HG02943 (cell line): ENCODE measurements at regions not wholly inside any gene's neighbourhood (a gene's known extent, or its start where the extent isn't known, plus 50 kb on each side); places are given as distances from the start of the nearest gene placed in this dataset.

Experiments
- ATAC-seq: cut with Tn5 transposase; IDR thresholded peaks from one replicate; pipeline ENCODE4 v1.9.1; 2021; ENCODE audit warnings: mild to moderate bottlenecking, low read depth, moderate library complexity; ENCODE audit not compliant: unreplicated experiment

- ATAC-seq, result no peak
These were observed 100.9 kb upstream of the PARP11 start for GRCh38 chr12:3973973-3974644.

- ATAC-seq, result no peak
These were observed 100.2 kb upstream of the PARP11 start for GRCh38 chr12:3973269-3973884.

GRCh38 chr12:3972576-3972975 lies 99.4 kb upstream of the PARP11 start:
- ATAC-seq, result no peak

GRCh38 chr12:3968523-3968922 lies 95.3 kb upstream of the PARP11 start:
- ATAC-seq, result no peak

DNA sequence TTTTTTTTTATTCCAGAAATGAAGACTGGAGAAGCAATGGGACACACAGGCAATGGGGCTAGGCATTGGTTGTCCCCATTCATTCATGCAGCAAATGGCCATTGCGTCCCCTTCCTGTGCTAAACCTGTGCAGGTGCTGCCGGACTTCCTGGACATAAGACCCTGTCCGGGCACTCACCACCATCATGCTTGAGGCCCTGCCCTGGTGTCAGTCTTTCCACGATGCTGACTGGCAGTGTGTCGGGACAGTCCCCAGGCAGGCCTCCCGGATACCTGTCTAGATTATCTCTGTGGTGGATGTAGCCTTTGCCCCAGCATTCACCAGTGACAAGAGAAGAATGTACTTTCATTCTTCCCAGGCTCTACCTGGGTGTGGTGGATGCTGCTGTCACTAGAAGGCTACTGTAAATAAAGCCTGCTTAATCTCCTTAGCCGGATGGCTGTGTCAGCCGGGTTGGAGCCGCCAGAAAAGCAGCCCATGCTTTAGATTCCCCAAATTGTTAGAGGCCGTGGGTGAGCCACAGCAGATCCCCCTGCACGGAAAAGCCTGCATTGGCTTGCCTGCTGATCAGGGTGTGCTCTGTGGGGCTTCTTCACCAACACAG lies 94.5 kb upstream of the PARP11 start:
- no peak for ATAC-seq

DNA sequence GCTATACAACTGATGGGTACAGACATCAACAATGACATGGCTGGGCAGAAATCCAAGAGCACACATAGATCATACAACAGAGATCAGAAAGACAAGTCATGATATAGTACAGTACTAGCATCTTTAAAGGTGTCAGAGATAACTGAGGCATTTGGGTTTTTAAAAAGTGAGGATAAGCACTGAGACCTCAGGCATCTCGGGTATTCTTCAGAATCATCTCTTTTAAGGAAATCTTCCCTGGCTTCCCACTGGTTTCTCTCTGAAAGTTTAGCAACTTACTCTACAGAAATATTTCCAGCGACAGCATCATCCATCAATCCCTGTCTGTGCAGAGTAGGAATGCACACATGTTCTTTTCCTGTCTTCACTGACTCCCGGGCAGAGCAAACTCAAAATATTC lies 93.2 kb upstream of the PARP11 start:
- ATAC-seq, result no peak

DNA sequence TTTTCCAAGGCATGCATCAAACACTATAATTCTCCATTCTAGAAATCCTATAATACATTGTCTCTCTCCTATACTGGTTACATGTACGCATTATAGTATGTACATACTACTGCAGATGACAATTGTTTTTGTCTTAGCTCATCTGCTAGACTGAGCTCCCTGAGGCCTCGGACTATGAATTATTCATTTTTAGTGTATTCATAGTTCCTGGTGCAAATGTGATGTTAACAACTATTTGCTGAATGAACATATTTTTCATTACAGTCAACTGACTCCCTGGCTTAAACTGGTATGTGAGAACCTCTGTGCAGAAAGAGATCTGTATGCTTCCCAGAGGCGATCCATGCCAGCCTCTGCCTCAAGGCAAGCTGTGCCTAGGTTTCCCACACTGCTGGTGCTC lies 91.8 kb upstream of the PARP11 start:
- no peak for ATAC-seq

- ATAC-seq, result no peak
These were observed 91.2 kb upstream of the PARP11 start for GRCh38 chr12:3964439-3964838.

DNA sequence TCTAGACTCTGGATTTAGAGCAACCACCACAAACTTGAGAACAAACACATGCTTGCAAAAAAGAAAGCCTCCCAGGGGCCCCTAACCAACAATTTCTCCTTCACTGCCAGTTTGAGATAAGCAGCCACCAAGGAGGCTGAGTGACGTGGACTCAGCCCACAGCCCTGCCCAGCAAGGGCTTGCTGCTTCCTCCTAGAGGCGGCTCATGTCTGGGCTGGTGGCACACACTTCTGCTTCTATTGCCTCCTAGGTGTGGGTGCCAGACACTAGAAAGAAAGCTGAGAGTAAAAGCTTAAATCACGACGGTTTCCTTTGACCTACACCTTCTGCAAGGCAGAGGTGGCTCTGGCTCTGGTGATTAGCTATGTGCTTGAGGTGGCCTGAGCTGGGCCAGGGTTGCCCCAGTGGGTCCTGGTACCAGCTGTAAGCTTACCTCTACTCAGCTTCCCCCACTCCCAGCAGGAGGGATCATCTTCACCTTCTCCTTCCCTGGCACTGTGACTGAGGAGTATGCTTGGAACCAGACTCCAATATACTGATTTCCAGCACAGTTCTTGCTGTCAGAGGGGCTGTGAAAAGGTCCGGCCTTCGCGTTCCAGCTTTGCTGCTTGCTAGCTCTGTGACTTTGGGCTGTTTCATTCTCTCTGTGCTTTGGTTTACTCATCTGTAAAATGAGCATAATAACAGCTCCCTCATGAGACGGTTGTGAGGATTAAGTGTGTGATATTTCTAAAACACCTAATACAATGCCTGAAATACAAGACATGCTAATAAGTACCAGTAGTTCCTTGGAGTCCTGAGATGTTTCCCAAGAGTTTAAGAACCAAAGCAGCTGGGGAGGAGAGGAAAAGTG lies 89.7 kb upstream of the PARP11 start:
- ATAC-seq, result no peak

DNA sequence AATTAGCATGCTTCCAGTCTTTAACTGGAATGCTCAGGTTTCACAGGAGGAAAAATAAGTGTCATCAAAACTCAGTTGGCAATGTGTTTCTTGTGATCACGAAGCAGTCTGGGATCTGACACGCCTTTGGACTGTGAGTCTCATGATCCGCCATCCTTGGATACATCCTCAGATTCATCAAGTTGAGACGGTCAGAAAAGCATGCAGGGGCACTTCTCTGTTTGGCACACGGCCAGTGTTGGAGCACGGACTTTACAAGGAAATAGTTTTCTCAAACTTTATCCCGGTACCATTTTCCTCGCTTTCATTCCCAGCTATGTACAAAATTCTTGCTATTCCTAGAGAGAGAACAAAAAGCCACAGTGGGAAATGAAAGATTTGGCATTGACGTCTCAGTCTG lies 88.4 kb upstream of the PARP11 start:
- ATAC-seq, result no peak

- no peak for ATAC-seq
These were observed 86.8 kb upstream of the PARP11 start for GRCh38 chr12:3959799-3960560.

DNA sequence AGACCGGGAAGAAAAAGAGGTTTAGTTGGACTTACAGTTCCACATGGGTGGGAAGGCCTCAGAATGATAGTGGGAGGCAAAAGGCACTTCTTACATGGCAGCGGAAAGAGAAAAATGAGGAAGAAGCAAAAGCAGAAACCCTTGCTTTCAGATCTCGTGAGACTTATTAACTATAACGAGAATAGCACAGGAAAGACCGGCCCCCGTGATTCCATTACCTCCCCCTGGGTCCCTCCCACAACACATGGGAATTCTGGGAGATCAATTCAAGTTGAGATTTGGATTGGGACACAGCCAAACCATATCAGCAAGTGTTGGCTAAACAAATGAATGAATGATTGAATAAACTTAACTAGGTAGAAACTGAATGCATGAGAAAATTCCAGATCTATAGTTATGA lies 85.3 kb upstream of the PARP11 start:
- ATAC-seq, result no peak

GRCh38 chr12:3951380-3952135 lies 78.4 kb upstream of the PARP11 start:
- ATAC-seq, result no peak

- no peak for ATAC-seq
These were observed 77.6 kb upstream of the PARP11 start for GRCh38 chr12:3950714-3951320.

GRCh38 chr12:3947781-3948180 lies 74.6 kb upstream of the PARP11 start:
- no peak for ATAC-seq

DNA sequence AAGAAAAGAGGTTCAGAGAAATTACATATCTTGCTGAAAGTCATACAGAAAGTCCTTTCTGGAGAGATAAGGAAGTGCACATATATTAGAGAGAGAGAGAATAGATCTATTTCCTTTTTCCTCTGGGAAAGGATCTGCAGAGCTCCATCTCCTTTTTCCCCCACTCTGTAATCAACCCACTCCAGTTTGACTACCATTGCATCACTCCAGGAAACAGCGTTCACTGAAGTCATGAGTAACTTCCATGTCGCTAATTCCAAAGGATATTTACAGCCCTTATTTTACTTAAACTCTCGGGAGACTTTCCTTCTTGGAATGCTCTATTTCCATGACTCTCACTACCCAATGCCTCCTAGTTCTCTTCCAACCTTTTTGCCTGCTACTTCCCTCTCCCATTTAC lies 72.5 kb upstream of the PARP11 start:
- no peak for ATAC-seq

GRCh38 chr12:3944620-3945019 lies 71.4 kb upstream of the PARP11 start:
- ATAC-seq, result no peak

- no peak for ATAC-seq
These were observed 64.9 kb upstream of the PARP11 start for GRCh38 chr12:3938042-3938544.

DNA sequence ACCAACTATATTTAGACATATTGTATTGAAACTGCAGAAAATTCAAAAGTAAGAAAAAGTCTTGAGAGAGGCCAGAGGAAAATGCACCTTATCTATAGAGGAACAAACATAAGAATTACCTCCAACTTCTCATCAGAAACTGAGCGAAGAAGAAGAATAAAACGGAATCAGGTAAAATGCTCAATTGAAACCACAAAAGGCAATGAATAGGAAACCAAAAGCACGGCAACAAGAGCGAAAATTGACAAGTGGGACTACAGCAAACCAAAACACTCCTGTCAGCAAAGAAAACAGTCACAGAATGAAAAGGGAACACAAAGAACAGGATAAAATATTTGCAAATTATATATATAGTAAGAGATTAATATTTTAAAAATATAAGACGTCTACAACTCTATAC lies 61.9 kb upstream of the PARP11 start:
- no peak for ATAC-seq
